ENCODE measurements at regions not wholly inside any gene's neighbourhood (a gene's known extent, or its start where the extent isn't known, plus 50 kb on each side); places are given as distances from the start of the nearest gene placed in this dataset.

- Histone ChIP-seq H3K4me3 (ENCODE audit: low read length) (no peak overlapping the region), H3K27me3 (ENCODE audit: insufficient read depth, low read length) (no peaks in the 10 kb centered on the region), H3K9me3 (ENCODE audit: insufficient read depth, low read depth, low read length) (no peaks in the 10 kb centered on the region), H3K36me3 (ENCODE audit: insufficient read depth, low read depth, low read length) (no peaks in the 10 kb centered on the region), H3K27ac (ENCODE audit: low read length) (no peak overlapping the region), H3K4me1 (ENCODE audit: insufficient read depth, low read length) (peaks cover 16% of the 10 kb centered on the region; the same call in 1 of the 2 replicates), H3K9ac (ENCODE audit: low read depth, low read length) (no peak overlapping the region)
Measured at GRCh38 chr5:173691931-173692330, 75.5 kb upstream of the BOD1 start.

- H3K9me3 ChIP-seq (ENCODE audit: insufficient read depth, low read depth, low read length), result no peaks in the 10 kb centered on the region
- H3K9ac ChIP-seq (ENCODE audit: low read depth, low read length), result no peak overlapping the region
- no peaks in the 10 kb centered on the region for H3K27me3 ChIP-seq (ENCODE audit: insufficient read depth, low read length)
- no peak overlapping the region for H3K27ac ChIP-seq (ENCODE audit: low read length)
- H3K4me1 ChIP-seq (ENCODE audit: insufficient read depth, low read length), result peaks cover 21% of the 10 kb centered on the region; the same call in 1 of the 2 replicates
- H3K4me3 ChIP-seq (ENCODE audit: low read length), result no peak overlapping the region
- H3K36me3 ChIP-seq (ENCODE audit: insufficient read depth, low read depth, low read length), result no peaks in the 10 kb centered on the region
Measured at GRCh38 chr5:173693670-173694069, 77.2 kb upstream of the BOD1 start.

- Histone ChIP-seq H3K27ac (ENCODE audit: low read length) (no peak overlapping the region), H3K36me3 (ENCODE audit: insufficient read depth, low read depth, low read length) (no peaks in the 10 kb centered on the region), H3K27me3 (ENCODE audit: insufficient read depth, low read length) (no peaks in the 10 kb centered on the region), H3K9me3 (ENCODE audit: insufficient read depth, low read depth, low read length) (no peaks in the 10 kb centered on the region), H3K4me1 (ENCODE audit: insufficient read depth, low read length) (0 out of 2 replicates have a peak, but pooled peaks cover 5% of the 10 kb centered on the region), H3K9ac (ENCODE audit: low read depth, low read length) (no peak overlapping the region), H3K4me3 (ENCODE audit: low read length) (no peak overlapping the region)
Measured at GRCh38 chr5:173696216-173696615, 79.8 kb upstream of the BOD1 start.

GRCh38 chr5:173697931-173698579, 81.6 kb upstream of the BOD1 start:
- no peaks in the 10 kb centered on the region for H3K36me3 ChIP-seq (ENCODE audit: insufficient read depth, low read depth, low read length)
- no peak overlapping the region for H3K27ac ChIP-seq (ENCODE audit: low read length)
- H3K27me3 ChIP-seq (ENCODE audit: insufficient read depth, low read length), result no peaks in the 10 kb centered on the region
- H3K4me3 ChIP-seq (ENCODE audit: low read length), result no peak overlapping the region
- no peak overlapping the region for H3K9ac ChIP-seq (ENCODE audit: low read depth, low read length)
- no peaks in the 10 kb centered on the region for H3K9me3 ChIP-seq (ENCODE audit: insufficient read depth, low read depth, low read length)
- 0 out of 2 replicates have a peak, but pooled peaks cover 5% of the 10 kb centered on the region for H3K4me1 ChIP-seq (ENCODE audit: insufficient read depth, low read length)

- H3K9ac ChIP-seq (ENCODE audit: low read depth, low read length), result no peak overlapping the region
- H3K27ac ChIP-seq (ENCODE audit: low read length), result no peak overlapping the region
- H3K9me3 ChIP-seq (ENCODE audit: insufficient read depth, low read depth, low read length), result no peaks in the 10 kb centered on the region
- no peak overlapping the region for H3K4me3 ChIP-seq (ENCODE audit: low read length)
- 0 out of 2 replicates have a peak, but pooled peaks cover 5% of the 10 kb centered on the region for H3K4me1 ChIP-seq (ENCODE audit: insufficient read depth, low read length)
- H3K27me3 ChIP-seq (ENCODE audit: insufficient read depth, low read length), result no peaks in the 10 kb centered on the region
- H3K36me3 ChIP-seq (ENCODE audit: insufficient read depth, low read depth, low read length), result no peaks in the 10 kb centered on the region
Measured at GRCh38 chr5:173699966-173700365, 83.5 kb upstream of the BOD1 start.

GRCh38 chr5:173703466-173703865, 87.0 kb upstream of the BOD1 start:
- Histone ChIP-seq H3K4me1 (ENCODE audit: insufficient read depth, low read length) (no peaks in the 10 kb centered on the region), H3K27me3 (ENCODE audit: insufficient read depth, low read length) (no peaks in the 10 kb centered on the region), H3K4me3 (ENCODE audit: low read length) (no peak overlapping the region), H3K9ac (ENCODE audit: low read depth, low read length) (no peak overlapping the region), H3K27ac (ENCODE audit: low read length) (no peak overlapping the region), H3K36me3 (ENCODE audit: insufficient read depth, low read depth, low read length) (no peaks in the 10 kb centered on the region), H3K9me3 (ENCODE audit: insufficient read depth, low read depth, low read length) (no peaks in the 10 kb centered on the region)

- H3K36me3 ChIP-seq (ENCODE audit: insufficient read depth, low read depth, low read length), result no peaks in the 10 kb centered on the region
- no peak overlapping the region for H3K27ac ChIP-seq (ENCODE audit: low read length)
- H3K4me3 ChIP-seq (ENCODE audit: low read length), result no peak overlapping the region
- H3K9ac ChIP-seq (ENCODE audit: low read depth, low read length), result no peak overlapping the region
- H3K9me3 ChIP-seq (ENCODE audit: insufficient read depth, low read depth, low read length), result no peaks in the 10 kb centered on the region
- H3K27me3 ChIP-seq (ENCODE audit: insufficient read depth, low read length), result no peaks in the 10 kb centered on the region
- no peaks in the 10 kb centered on the region for H3K4me1 ChIP-seq (ENCODE audit: insufficient read depth, low read length)
Measured at GRCh38 chr5:173704615-173705511, 88.4 kb upstream of the BOD1 start.

- Histone ChIP-seq H3K9ac (ENCODE audit: low read depth, low read length) (no peak overlapping the region), H3K36me3 (ENCODE audit: insufficient read depth, low read depth, low read length) (no peaks in the 10 kb centered on the region), H3K27me3 (ENCODE audit: insufficient read depth, low read length) (no peaks in the 10 kb centered on the region), H3K9me3 (ENCODE audit: insufficient read depth, low read depth, low read length) (no peaks in the 10 kb centered on the region), H3K4me1 (ENCODE audit: insufficient read depth, low read length) (no peaks in the 10 kb centered on the region), H3K4me3 (ENCODE audit: low read length) (no peak overlapping the region), H3K27ac (ENCODE audit: low read length) (no peak overlapping the region)
Measured at GRCh38 chr5:173705512-173706044, 89.1 kb upstream of the BOD1 start.

GRCh38 chr5:173706700-173707099, 90.2 kb upstream of the BOD1 start:
- Histone ChIP-seq H3K36me3 (ENCODE audit: insufficient read depth, low read depth, low read length) (no peaks in the 10 kb centered on the region), H3K4me1 (ENCODE audit: insufficient read depth, low read length) (no peaks in the 10 kb centered on the region), H3K27ac (ENCODE audit: low read length) (no peak overlapping the region), H3K9ac (ENCODE audit: low read depth, low read length) (no peak overlapping the region), H3K27me3 (ENCODE audit: insufficient read depth, low read length) (no peaks in the 10 kb centered on the region), H3K4me3 (ENCODE audit: low read length) (no peak overlapping the region), H3K9me3 (ENCODE audit: insufficient read depth, low read depth, low read length) (no peaks in the 10 kb centered on the region)

- Histone ChIP-seq H3K27ac (ENCODE audit: low read length) (no peak overlapping the region), H3K9ac (ENCODE audit: low read depth, low read length) (no peak overlapping the region), H3K9me3 (ENCODE audit: insufficient read depth, low read depth, low read length) (no peaks in the 10 kb centered on the region), H3K4me1 (ENCODE audit: insufficient read depth, low read length) (no peaks in the 10 kb centered on the region), H3K36me3 (ENCODE audit: insufficient read depth, low read depth, low read length) (no peaks in the 10 kb centered on the region), H3K27me3 (ENCODE audit: insufficient read depth, low read length) (no peaks in the 10 kb centered on the region), H3K4me3 (ENCODE audit: low read length) (no peak overlapping the region)
Measured at GRCh38 chr5:173707392-173707791, 90.9 kb upstream of the BOD1 start.

- H3K27me3 ChIP-seq (ENCODE audit: insufficient read depth, low read length), result no peaks in the 10 kb centered on the region
- no peaks in the 10 kb centered on the region for H3K36me3 ChIP-seq (ENCODE audit: insufficient read depth, low read depth, low read length)
- H3K4me3 ChIP-seq (ENCODE audit: low read length), result no peak overlapping the region
- H3K4me1 ChIP-seq (ENCODE audit: insufficient read depth, low read length), result peaks cover 4% of the 10 kb centered on the region; the same call in 1 of the 2 replicates
- no peak overlapping the region for H3K27ac ChIP-seq (ENCODE audit: low read length)
- H3K9ac ChIP-seq (ENCODE audit: low read depth, low read length), result no peak overlapping the region
- no peaks in the 10 kb centered on the region for H3K9me3 ChIP-seq (ENCODE audit: insufficient read depth, low read depth, low read length)
Measured at GRCh38 chr5:173709145-173709544, 92.7 kb upstream of the BOD1 start.
